ENCODE measurements at regions not wholly inside any gene's neighbourhood (a gene's known extent, or its start where the extent isn't known, plus 50 kb on each side); places are given as distances from the start of the nearest gene placed in this dataset.

- no peaks in the 10 kb centered on the region for H3K36me3 ChIP-seq (ENCODE audit: insufficient read depth, low read length)
- H3K9me3 ChIP-seq (ENCODE audit: low read length) = no peaks in the 10 kb centered on the region
- H3K4me1 ChIP-seq (ENCODE audit: insufficient read depth, low read length) = peaks cover 21% of the 10 kb centered on the region
- no peaks in the 10 kb centered on the region for H3K27me3 ChIP-seq (ENCODE audit: insufficient read depth, low read length)
- H3K4me3 ChIP-seq (ENCODE audit: low read length) = no peak overlapping the region
- H2AFZ ChIP-seq (ENCODE audit: low read depth, low read length) = no peak overlapping the region
These were observed 323.9 kb upstream of the SOX11 start for GRCh38 chr2:5368263-5368662.

- Histone ChIP-seq H2AFZ (ENCODE audit: low read depth, low read length) (no peak overlapping the region), H3K4me1 (ENCODE audit: insufficient read depth, low read length) (peaks cover 30% of the 10 kb centered on the region), H3K27me3 (ENCODE audit: insufficient read depth, low read length) (no peaks in the 10 kb centered on the region), H3K36me3 (ENCODE audit: insufficient read depth, low read length) (no peaks in the 10 kb centered on the region), H3K9me3 (ENCODE audit: low read length) (no peaks in the 10 kb centered on the region), H3K4me3 (ENCODE audit: low read length) (no peak overlapping the region)
These were observed 322.7 kb upstream of the SOX11 start for GRCh38 chr2:5369510-5369909.

GRCh38 chr2:5370158-5370557 lies 322.0 kb upstream of the SOX11 start:
- Histone ChIP-seq H3K4me3 (ENCODE audit: low read length) (no peak overlapping the region), H3K9me3 (ENCODE audit: low read length) (no peaks in the 10 kb centered on the region), H3K27me3 (ENCODE audit: insufficient read depth, low read length) (no peaks in the 10 kb centered on the region), H3K36me3 (ENCODE audit: insufficient read depth, low read length) (no peaks in the 10 kb centered on the region), H2AFZ (ENCODE audit: low read depth, low read length) (no peak overlapping the region), H3K4me1 (ENCODE audit: insufficient read depth, low read length) (peaks cover 33% of the 10 kb centered on the region)

GRCh38 chr2:5372141-5372540 lies 320.0 kb upstream of the SOX11 start:
- Histone ChIP-seq H2AFZ (ENCODE audit: low read depth, low read length) (no peak overlapping the region), H3K27me3 (ENCODE audit: insufficient read depth, low read length) (no peaks in the 10 kb centered on the region), H3K36me3 (ENCODE audit: insufficient read depth, low read length) (no peaks in the 10 kb centered on the region), H3K4me3 (ENCODE audit: low read length) (peak overlapping the region; percentile 75), H3K9me3 (ENCODE audit: low read length) (no peaks in the 10 kb centered on the region), H3K4me1 (ENCODE audit: insufficient read depth, low read length) (peaks cover 33% of the 10 kb centered on the region)

GRCh38 chr2:5373200-5373599 lies 319.0 kb upstream of the SOX11 start:
- Histone ChIP-seq H3K9me3 (ENCODE audit: low read length) (no peaks in the 10 kb centered on the region), H3K4me1 (ENCODE audit: insufficient read depth, low read length) (peaks cover 33% of the 10 kb centered on the region), H2AFZ (ENCODE audit: low read depth, low read length) (peak overlapping the region; percentile 53), H3K36me3 (ENCODE audit: insufficient read depth, low read length) (no peaks in the 10 kb centered on the region), H3K27me3 (ENCODE audit: insufficient read depth, low read length) (no peaks in the 10 kb centered on the region), H3K4me3 (ENCODE audit: low read length) (peak overlapping the region; percentile 75)

- no peak overlapping the region for H3K4me3 ChIP-seq (ENCODE audit: low read length)
- H3K9me3 ChIP-seq (ENCODE audit: low read length) = no peaks in the 10 kb centered on the region
- no peak overlapping the region for H2AFZ ChIP-seq (ENCODE audit: low read depth, low read length)
- no peaks in the 10 kb centered on the region for H3K36me3 ChIP-seq (ENCODE audit: insufficient read depth, low read length)
- no peaks in the 10 kb centered on the region for H3K27me3 ChIP-seq (ENCODE audit: insufficient read depth, low read length)
- H3K4me1 ChIP-seq (ENCODE audit: insufficient read depth, low read length) = peaks cover 33% of the 10 kb centered on the region
These were observed 317.4 kb upstream of the SOX11 start for GRCh38 chr2:5374762-5375161.

- H3K9me3 ChIP-seq (ENCODE audit: low read length) = peaks cover 2% of the 10 kb centered on the region
- H2AFZ ChIP-seq (ENCODE audit: low read depth, low read length) = no peak overlapping the region
- no peak overlapping the region for H3K4me3 ChIP-seq (ENCODE audit: low read length)
- H3K36me3 ChIP-seq (ENCODE audit: insufficient read depth, low read length) = no peaks in the 10 kb centered on the region
- H3K4me1 ChIP-seq (ENCODE audit: insufficient read depth, low read length) = peaks cover 21% of the 10 kb centered on the region
- no peaks in the 10 kb centered on the region for H3K27me3 ChIP-seq (ENCODE audit: insufficient read depth, low read length)
These were observed 314.9 kb upstream of the SOX11 start for GRCh38 chr2:5377323-5377722.

GRCh38 chr2:5379811-5380210 lies 312.4 kb upstream of the SOX11 start:
- peaks cover 1% of the 10 kb centered on the region for H3K4me1 ChIP-seq (ENCODE audit: insufficient read depth, low read length)
- H3K4me3 ChIP-seq (ENCODE audit: low read length) = no peak overlapping the region
- H2AFZ ChIP-seq (ENCODE audit: low read depth, low read length) = no peak overlapping the region
- no peaks in the 10 kb centered on the region for H3K36me3 ChIP-seq (ENCODE audit: insufficient read depth, low read length)
- peaks cover 2% of the 10 kb centered on the region for H3K9me3 ChIP-seq (ENCODE audit: low read length)
- H3K27me3 ChIP-seq (ENCODE audit: insufficient read depth, low read length) = no peaks in the 10 kb centered on the region

- Histone ChIP-seq H3K27me3 (ENCODE audit: insufficient read depth, low read length) (no peaks in the 10 kb centered on the region), H3K4me1 (ENCODE audit: insufficient read depth, low read length) (peaks cover 7% of the 10 kb centered on the region), H2AFZ (ENCODE audit: low read depth, low read length) (no peak overlapping the region), H3K4me3 (ENCODE audit: low read length) (no peak overlapping the region), H3K36me3 (ENCODE audit: insufficient read depth, low read length) (no peaks in the 10 kb centered on the region), H3K9me3 (ENCODE audit: low read length) (peaks cover 2% of the 10 kb centered on the region)
These were observed 306.6 kb upstream of the SOX11 start for GRCh38 chr2:5385596-5385995.

- peaks cover 7% of the 10 kb centered on the region for H3K4me1 ChIP-seq (ENCODE audit: insufficient read depth, low read length)
These were observed 304.8 kb upstream of the SOX11 start for GRCh38 chr2:5387406-5387805.

GRCh38 chr2:5389740-5390139 lies 302.4 kb upstream of the SOX11 start:
- Histone ChIP-seq H3K27me3 (ENCODE audit: insufficient read depth, low read length) (no peaks in the 10 kb centered on the region), H3K36me3 (ENCODE audit: insufficient read depth, low read length) (no peaks in the 10 kb centered on the region), H2AFZ (ENCODE audit: low read depth, low read length) (no peak overlapping the region), H3K4me3 (ENCODE audit: low read length) (no peak overlapping the region), H3K4me1 (ENCODE audit: insufficient read depth, low read length) (peaks cover 11% of the 10 kb centered on the region), H3K9me3 (ENCODE audit: low read length) (no peaks in the 10 kb centered on the region)

More at GRCh38 chr2:5387406-5387805, 304.8 kb upstream of the SOX11 start:
- Histone ChIP-seq H3K27me3 (ENCODE audit: insufficient read depth, low read length) (no peaks in the 10 kb centered on the region), H3K9me3 (ENCODE audit: low read length) (no peaks in the 10 kb centered on the region), H3K4me3 (ENCODE audit: low read length) (no peak overlapping the region), H3K36me3 (ENCODE audit: insufficient read depth, low read length) (no peaks in the 10 kb centered on the region), H2AFZ (ENCODE audit: low read depth, low read length) (no peak overlapping the region)

GRCh38 chr2:5391362-5391761 lies 300.8 kb upstream of the SOX11 start:
- H2AFZ ChIP-seq (ENCODE audit: low read depth, low read length) = no peak overlapping the region
- H3K4me1 ChIP-seq (ENCODE audit: insufficient read depth, low read length) = peaks cover 9% of the 10 kb centered on the region
- H3K4me3 ChIP-seq (ENCODE audit: low read length) = no peak overlapping the region
- no peaks in the 10 kb centered on the region for H3K9me3 ChIP-seq (ENCODE audit: low read length)
- H3K36me3 ChIP-seq (ENCODE audit: insufficient read depth, low read length) = no peaks in the 10 kb centered on the region
- H3K27me3 ChIP-seq (ENCODE audit: insufficient read depth, low read length) = no peaks in the 10 kb centered on the region

GRCh38 chr2:5392658-5393057 lies 299.5 kb upstream of the SOX11 start:
- H3K4me1 ChIP-seq (ENCODE audit: insufficient read depth, low read length) = peaks cover 5% of the 10 kb centered on the region
- no peak overlapping the region for H3K4me3 ChIP-seq (ENCODE audit: low read length)
- no peaks in the 10 kb centered on the region for H3K9me3 ChIP-seq (ENCODE audit: low read length)
- H2AFZ ChIP-seq (ENCODE audit: low read depth, low read length) = no peak overlapping the region
- H3K36me3 ChIP-seq (ENCODE audit: insufficient read depth, low read length) = no peaks in the 10 kb centered on the region
- no peaks in the 10 kb centered on the region for H3K27me3 ChIP-seq (ENCODE audit: insufficient read depth, low read length)

- Histone ChIP-seq H3K9me3 (ENCODE audit: low read length) (no peaks in the 10 kb centered on the region), H3K27me3 (ENCODE audit: insufficient read depth, low read length) (no peaks in the 10 kb centered on the region), H3K4me3 (ENCODE audit: low read length) (no peak overlapping the region), H3K4me1 (ENCODE audit: insufficient read depth, low read length) (peaks cover 5% of the 10 kb centered on the region), H2AFZ (ENCODE audit: low read depth, low read length) (no peak overlapping the region), H3K36me3 (ENCODE audit: insufficient read depth, low read length) (no peaks in the 10 kb centered on the region)
These were observed 298.7 kb upstream of the SOX11 start for GRCh38 chr2:5393474-5393873.

Data from neuron (in vitro differentiated cells).